ENCODE measurements at regions not wholly inside any gene's neighbourhood (a gene's known extent, or its start where the extent isn't known, plus 50 kb on each side); places are given as distances from the start of the nearest gene placed in this dataset.

DNA sequence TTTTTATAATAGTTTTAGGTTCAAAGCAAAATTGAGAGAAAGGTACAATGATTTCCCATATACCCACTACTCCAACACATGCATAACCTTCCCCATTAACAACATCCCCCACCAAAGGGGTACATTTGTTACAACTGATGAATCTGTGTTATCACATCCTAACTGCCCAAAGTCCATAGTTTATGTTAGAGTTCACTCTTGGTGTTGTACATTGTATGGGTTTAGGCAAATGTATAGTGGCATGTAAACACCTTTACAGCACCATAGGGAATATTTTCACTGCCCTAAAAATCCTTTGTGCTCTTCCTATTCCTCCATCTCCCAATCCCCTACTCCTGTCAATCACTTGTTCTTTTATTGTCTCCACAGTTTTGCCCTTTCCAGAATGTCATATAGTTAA, 471.6 kb downstream of the CPS1 start:
- DNase-seq (ENCODE audit: low read depth in 1 of 2, low spot score in 1 of 2) (no peak), ATAC-seq (no peak), FAIRE-seq (no peak)
- POLR2A ChIA-PET, result no interaction called here
- no peak overlapping the region for H3K4me3 ChIP-seq
- H3K4me1 ChIP-seq, result no peaks in the 10 kb centered on the region
- no peaks in the 10 kb centered on the region for H3K9me3 ChIP-seq
- TF ChIP-seq CBX2 (IDR thresholded peaks at IDR 0.05; ENCODE audit: borderline replicate concordance, low read depth) (no peak), ESRRA (IDR thresholded peaks at IDR 0.05; ENCODE audit: borderline replicate concordance, low read length) (no peak), HOXB13 (CRISPR knock-in tag; IDR thresholded peaks at IDR 0.05; ENCODE audit: low read depth) (no peak), FOSL2 (IDR thresholded peaks at IDR 0.05) (no peak), FOSL2 (CRISPR knock-in tag; IDR thresholded peaks at IDR 0.05) (no peak), ZFP36 (IDR thresholded peaks at IDR 0.05; ENCODE audit: borderline replicate concordance, partially characterized antibody) (no peak), KDM5A (IDR thresholded peaks at IDR 0.05) (no peak), POLR2A (IDR thresholded peaks at IDR 0.05; ENCODE audit: low read length) (no peak), HOXB5 (CRISPR knock-in tag; IDR thresholded peaks at IDR 0.05) (no peak), CHD2 (IDR thresholded peaks at IDR 0.05; ENCODE audit: low read length, partially characterized antibody) (no peak), PHF8 (IDR thresholded peaks at IDR 0.05; ENCODE audit: borderline replicate concordance, low read depth) (no peak), NPAS2 (CRISPR knock-in tag; IDR thresholded peaks at IDR 0.05; ENCODE audit: borderline replicate concordance) (no peak), ZSCAN20 (CRISPR knock-in tag; IDR thresholded peaks at IDR 0.05) (no peak), MAFK (IDR thresholded peaks at IDR 0.05; ENCODE audit: partially characterized antibody) (no peak)
- TF ChIP-seq, protein P1, sequence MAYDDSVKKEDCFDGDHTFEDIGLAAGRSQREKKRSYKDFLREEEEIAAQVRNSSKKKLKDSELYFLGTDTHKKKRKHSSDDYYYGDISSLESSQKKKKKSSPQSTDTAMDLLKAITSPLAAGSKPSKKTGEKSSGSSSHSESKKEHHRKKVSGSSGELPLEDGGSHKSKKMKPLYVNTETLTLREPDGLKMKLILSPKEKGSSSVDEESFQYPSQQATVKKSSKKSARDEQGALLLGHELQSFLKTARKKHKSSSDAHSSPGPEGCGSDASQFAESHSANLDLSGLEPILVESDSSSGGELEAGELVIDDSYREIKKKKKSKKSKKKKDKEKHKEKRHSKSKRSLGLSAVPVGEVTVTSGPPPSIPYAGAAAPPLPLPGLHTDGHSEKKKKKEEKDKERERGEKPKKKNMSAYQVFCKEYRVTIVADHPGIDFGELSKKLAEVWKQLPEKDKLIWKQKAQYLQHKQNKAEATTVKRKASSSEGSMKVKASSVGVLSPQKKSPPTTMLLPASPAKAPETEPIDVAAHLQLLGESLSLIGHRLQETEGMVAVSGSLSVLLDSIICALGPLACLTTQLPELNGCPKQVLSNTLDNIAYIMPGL (CRISPR knock-in tag; IDR thresholded peaks at IDR 0.05; ENCODE audit: borderline replicate concordance), result no peak
- TF ChIP-seq, protein P2, sequence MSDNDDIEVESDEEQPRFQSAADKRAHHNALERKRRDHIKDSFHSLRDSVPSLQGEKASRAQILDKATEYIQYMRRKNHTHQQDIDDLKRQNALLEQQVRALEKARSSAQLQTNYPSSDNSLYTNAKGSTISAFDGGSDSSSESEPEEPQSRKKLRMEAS (IDR thresholded peaks at IDR 0.05), result no peak
- TF ChIP-seq, protein P3, sequence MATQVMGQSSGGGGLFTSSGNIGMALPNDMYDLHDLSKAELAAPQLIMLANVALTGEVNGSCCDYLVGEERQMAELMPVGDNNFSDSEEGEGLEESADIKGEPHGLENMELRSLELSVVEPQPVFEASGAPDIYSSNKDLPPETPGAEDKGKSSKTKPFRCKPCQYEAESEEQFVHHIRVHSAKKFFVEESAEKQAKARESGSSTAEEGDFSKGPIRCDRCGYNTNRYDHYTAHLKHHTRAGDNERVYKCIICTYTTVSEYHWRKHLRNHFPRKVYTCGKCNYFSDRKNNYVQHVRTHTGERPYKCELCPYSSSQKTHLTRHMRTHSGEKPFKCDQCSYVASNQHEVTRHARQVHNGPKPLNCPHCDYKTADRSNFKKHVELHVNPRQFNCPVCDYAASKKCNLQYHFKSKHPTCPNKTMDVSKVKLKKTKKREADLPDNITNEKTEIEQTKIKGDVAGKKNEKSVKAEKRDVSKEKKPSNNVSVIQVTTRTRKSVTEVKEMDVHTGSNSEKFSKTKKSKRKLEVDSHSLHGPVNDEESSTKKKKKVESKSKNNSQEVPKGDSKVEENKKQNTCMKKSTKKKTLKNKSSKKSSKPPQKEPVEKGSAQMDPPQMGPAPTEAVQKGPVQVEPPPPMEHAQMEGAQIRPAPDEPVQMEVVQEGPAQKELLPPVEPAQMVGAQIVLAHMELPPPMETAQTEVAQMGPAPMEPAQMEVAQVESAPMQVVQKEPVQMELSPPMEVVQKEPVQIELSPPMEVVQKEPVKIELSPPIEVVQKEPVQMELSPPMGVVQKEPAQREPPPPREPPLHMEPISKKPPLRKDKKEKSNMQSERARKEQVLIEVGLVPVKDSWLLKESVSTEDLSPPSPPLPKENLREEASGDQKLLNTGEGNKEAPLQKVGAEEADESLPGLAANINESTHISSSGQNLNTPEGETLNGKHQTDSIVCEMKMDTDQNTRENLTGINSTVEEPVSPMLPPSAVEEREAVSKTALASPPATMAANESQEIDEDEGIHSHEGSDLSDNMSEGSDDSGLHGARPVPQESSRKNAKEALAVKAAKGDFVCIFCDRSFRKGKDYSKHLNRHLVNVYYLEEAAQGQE (IDR thresholded peaks at IDR 0.05), result no peak
- TF ChIP-seq, protein P4, sequence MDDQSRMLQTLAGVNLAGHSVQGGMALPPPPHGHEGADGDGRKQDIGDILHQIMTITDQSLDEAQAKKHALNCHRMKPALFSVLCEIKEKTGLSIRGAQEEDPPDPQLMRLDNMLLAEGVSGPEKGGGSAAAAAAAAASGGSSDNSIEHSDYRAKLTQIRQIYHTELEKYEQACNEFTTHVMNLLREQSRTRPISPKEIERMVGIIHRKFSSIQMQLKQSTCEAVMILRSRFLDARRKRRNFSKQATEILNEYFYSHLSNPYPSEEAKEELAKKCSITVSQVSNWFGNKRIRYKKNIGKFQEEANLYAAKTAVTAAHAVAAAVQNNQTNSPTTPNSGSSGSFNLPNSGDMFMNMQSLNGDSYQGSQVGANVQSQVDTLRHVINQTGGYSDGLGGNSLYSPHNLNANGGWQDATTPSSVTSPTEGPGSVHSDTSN (IDR thresholded peaks at IDR 0.05), result no peak
- TF ChIP-seq, protein P5, sequence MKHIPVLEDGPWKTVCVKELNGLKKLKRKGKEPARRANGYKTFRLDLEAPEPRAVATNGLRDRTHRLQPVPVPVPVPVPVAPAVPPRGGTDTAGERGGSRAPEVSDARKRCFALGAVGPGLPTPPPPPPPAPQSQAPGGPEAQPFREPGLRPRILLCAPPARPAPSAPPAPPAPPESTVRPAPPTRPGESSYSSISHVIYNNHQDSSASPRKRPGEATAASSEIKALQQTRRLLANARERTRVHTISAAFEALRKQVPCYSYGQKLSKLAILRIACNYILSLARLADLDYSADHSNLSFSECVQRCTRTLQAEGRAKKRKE (CRISPR knock-in tag; IDR thresholded peaks at IDR 0.05; ENCODE audit: low read depth), result no peak
- TF ChIP-seq, protein P6, sequence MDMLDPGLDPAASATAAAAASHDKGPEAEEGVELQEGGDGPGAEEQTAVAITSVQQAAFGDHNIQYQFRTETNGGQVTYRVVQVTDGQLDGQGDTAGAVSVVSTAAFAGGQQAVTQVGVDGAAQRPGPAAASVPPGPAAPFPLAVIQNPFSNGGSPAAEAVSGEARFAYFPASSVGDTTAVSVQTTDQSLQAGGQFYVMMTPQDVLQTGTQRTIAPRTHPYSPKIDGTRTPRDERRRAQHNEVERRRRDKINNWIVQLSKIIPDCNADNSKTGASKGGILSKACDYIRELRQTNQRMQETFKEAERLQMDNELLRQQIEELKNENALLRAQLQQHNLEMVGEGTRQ (IDR thresholded peaks at IDR 0.05), result no peak
- no peak overlapping the region for H3K4me2 ChIP-seq
- no peak overlapping the region for H3K27ac ChIP-seq
- CTCF ChIA-PET, result no interaction called here

Measured in A549 (cell line).